Activated CD8-positive, alpha-beta T cell treated with anti-CD3 and anti-CD28 coated beads for 36 hours (primary cell): ENCODE measurements at regions not wholly inside any gene's neighbourhood (a gene's known extent, or its start where the extent isn't known, plus 50 kb on each side); places are given as distances from the start of the nearest gene placed in this dataset.

Experiments used
- ATAC-seq: fragments of 200-7000 bp; cut with Tn5 transposase; one replicate; pipeline ENCODE4 v1.10.0; 2021; ENCODE audit warnings: mild to moderate bottlenecking, moderate library complexity
- CTCF ChIA-PET: fragments of 350-600 bp; sonication (Branson Sonifier 250); formaldehyde crosslinking; loops from one replicate; lab custom pipeline; 2021; ENCODE audit warnings: antibody characterized with exemption; lab: Charles Lee
- POLR2A ChIA-PET: fragments of 350-600 bp; sonication (Branson Sonifier 250); formaldehyde crosslinking; loops from one replicate; lab custom pipeline; 2021; ENCODE audit warnings: antibody characterized with exemption; lab: Charles Lee
- DNase-seq: peaks from one replicate; pipeline ENCODE4 v3.0.0-alpha.2; 2020
- H3K27ac Mint-ChIP-seq: one replicate; pipeline ENCODE4 v1.8.0; 2021; ENCODE audit warnings: mild to moderate bottlenecking, mixed read lengths
- H3K27me3 Mint-ChIP-seq: one replicate; pipeline ENCODE4 v1.8.0; 2021; ENCODE audit warnings: mixed read lengths
- H3K36me3 Mint-ChIP-seq: one replicate; pipeline ENCODE4 v1.8.0; 2021; ENCODE audit warnings: low read depth, mixed read lengths
- H3K4me1 Mint-ChIP-seq: one replicate; pipeline ENCODE4 v1.8.0; 2021; ENCODE audit warnings: low read depth, mixed read lengths
- H3K4me3 Mint-ChIP-seq: one replicate; pipeline ENCODE4 v1.8.0; 2021; ENCODE audit warnings: mild to moderate bottlenecking, moderate library complexity, mixed read lengths
- H3K9me3 Mint-ChIP-seq: one replicate; pipeline ENCODE4 v1.8.0; 2021; ENCODE audit warnings: mixed read lengths
- CTCF ChIP-seq: fragments of 200-600 bp; IDR thresholded peaks from one replicate; pipeline ENCODE4 v1.8.0; 2022; ENCODE audit warnings: antibody characterized with exemption, mild to moderate bottlenecking
- intact Hi-C: fragments of 100-400 bp; cut with micrococcal nuclease; formaldehyde crosslinking; loops from one replicate; pipeline ENCODE4 v1.10.0; 2022

GRCh38 chr2:106941372-106941993 lies 55.5 kb upstream of the ST6GAL2 start:
- Mint-ChIP-seq H3K4me1 (no peaks in the 10 kb centered on the region), H3K36me3 (no peaks in the 10 kb centered on the region), H3K27ac (no peak overlapping the region), H3K9me3 (peaks cover 3% of the 10 kb centered on the region), H3K4me3 (no peak overlapping the region), H3K27me3 (no peaks in the 10 kb centered on the region)
- intact Hi-C loops = no loop called here
- POLR2A ChIA-PET = no interaction called here
- CTCF ChIA-PET = no interaction called here
- ATAC-seq (no peak), DNase-seq (no peak)
- TF ChIP-seq CTCF = no peak

GRCh38 chr2:106943468-106944200 lies 57.7 kb upstream of the ST6GAL2 start:
- ChIA-PET POLR2A (no interaction called here), CTCF (no interaction called here)
- Mint-ChIP-seq H3K4me1 (no peaks in the 10 kb centered on the region), H3K36me3 (no peaks in the 10 kb centered on the region), H3K27ac (no peak overlapping the region), H3K9me3 (peaks cover 6% of the 10 kb centered on the region), H3K27me3 (no peaks in the 10 kb centered on the region), H3K4me3 (no peak overlapping the region)
- DNase-seq (no peak), ATAC-seq (no peak)
- TF ChIP-seq CTCF = no peak
- intact Hi-C loops = no loop called here

- Mint-ChIP-seq H3K4me3 (no peak overlapping the region), H3K27me3 (no peaks in the 10 kb centered on the region), H3K9me3 (peaks cover 7% of the 10 kb centered on the region), H3K27ac (no peak overlapping the region), H3K36me3 (no peaks in the 10 kb centered on the region), H3K4me1 (no peaks in the 10 kb centered on the region)
- ATAC-seq = no peak
- intact Hi-C loops = no loop called here
- no peak for TF ChIP-seq CTCF
- DNase-seq = no peak
- ChIA-PET CTCF (no interaction called here), POLR2A (no interaction called here)
These were observed 58.2 kb upstream of the ST6GAL2 start for GRCh38 chr2:106944215-106944614.

GRCh38 chr2:106948540-106948939 lies 62.6 kb upstream of the ST6GAL2 start:
- CTCF ChIA-PET = no interaction called here
- no peaks in the 10 kb centered on the region for H3K36me3 Mint-ChIP-seq
- no peak for TF ChIP-seq CTCF
- no peaks in the 10 kb centered on the region for H3K4me1 Mint-ChIP-seq
- POLR2A ChIA-PET = no interaction called here
- intact Hi-C loops = no loop called here
- H3K4me3 Mint-ChIP-seq = no peak overlapping the region
- peaks cover 5% of the 10 kb centered on the region for H3K9me3 Mint-ChIP-seq
- peaks cover 2% of the 10 kb centered on the region for H3K27me3 Mint-ChIP-seq
- ATAC-seq (no peak), DNase-seq (no peak)
- H3K27ac Mint-ChIP-seq = no peak overlapping the region

- ATAC-seq (no peak), DNase-seq (no peak)
- no peak overlapping the region for H3K27ac Mint-ChIP-seq
- H3K27me3 Mint-ChIP-seq = peaks cover 2% of the 10 kb centered on the region
- H3K4me3 Mint-ChIP-seq = no peak overlapping the region
- peaks cover 1% of the 10 kb centered on the region for H3K9me3 Mint-ChIP-seq
- intact Hi-C loops = no loop called here
- ChIA-PET POLR2A (no interaction called here), CTCF (no interaction called here)
- H3K36me3 Mint-ChIP-seq = no peaks in the 10 kb centered on the region
- no peak for TF ChIP-seq CTCF
- no peaks in the 10 kb centered on the region for H3K4me1 Mint-ChIP-seq
These were observed 67.3 kb upstream of the ST6GAL2 start for GRCh38 chr2:106953236-106953635.
